CD4-positive, alpha-beta T cell (primary cell): ENCODE measurements at regions not wholly inside any gene's neighbourhood (a gene's known extent, or its start where the extent isn't known, plus 50 kb on each side); places are given as distances from the start of the nearest gene placed in this dataset.

Experiments used
- ATAC-seq: fragments of 200-7000 bp; cut with Tn5 transposase; one replicate; pipeline ENCODE4 v1.10.0; 2022; ENCODE audit warnings: mild to moderate bottlenecking; ENCODE audit not compliant: poor library complexity
- CTCF ChIA-PET: fragments of 350-600 bp; sonication (Branson Sonifier 250); formaldehyde crosslinking; loops from one replicate; lab custom pipeline; 2021; ENCODE audit warnings: antibody characterized with exemption, inconsistent platforms; lab: Charles Lee
- POLR2A ChIA-PET: fragments of 350-600 bp; sonication (Branson Sonifier 250); formaldehyde crosslinking; loops from one replicate; lab custom pipeline; 2021; ENCODE audit warnings: antibody characterized with exemption, inconsistent platforms; lab: Charles Lee
- DNase-seq, 14 experiments: peaks; one replicate each; pipeline ENCODE4 v3.0.0-alpha.2; 2013 to 2020; ENCODE audit warnings: mixed read lengths in 2 of 14
- H3K27ac ChIP-seq, 2 donors: one replicate each; pipeline versions ENCODE4 v1.5.1 to v1.7.0; 2013; ENCODE audit warnings: low read length in 2 of 2, low read depth in 1 of 2, mild to moderate bottlenecking in 1 of 2
- H3K27me3 ChIP-seq, 2 experiments: 1 replicate in 1 of 2; 2 replicates in 1 of 2; pipeline versions ENCODE4 v1.6.1 to v1.7.0; 2013; ENCODE audit warnings: low read length in 2 of 2, control low read depth in 1 of 2, mild to moderate bottlenecking in 1 of 2, moderate library complexity in 1 of 2; ENCODE audit not compliant: insufficient read depth in 2 of 2, control insufficient read depth in 1 of 2
- H3K36me3 ChIP-seq: one replicate; pipeline ENCODE4 v1.6.1; 2013; ENCODE audit warnings: low read length, control low read depth; ENCODE audit not compliant: insufficient read depth
- H3K4me1 ChIP-seq: one replicate; pipeline ENCODE4 v1.6.1; 2013; ENCODE audit warnings: low read length, control low read depth; ENCODE audit not compliant: insufficient read depth
- H3K4me3 ChIP-seq: one replicate; pipeline ENCODE4 v1.5.1; 2013; ENCODE audit warnings: mild to moderate bottlenecking, low read length, moderate library complexity
- H3K9me3 ChIP-seq, 2 experiments: 1 replicate in 1 of 2; 2 replicates in 1 of 2; pipeline versions ENCODE4 v1.6.1 to v1.7.0; 2013; ENCODE audit warnings: low read length in 2 of 2, mild to moderate bottlenecking in 2 of 2, control low read depth in 1 of 2, moderate library complexity in 1 of 2; ENCODE audit not compliant: control insufficient read depth in 1 of 2, insufficient read depth in 1 of 2
- H3K27ac Mint-ChIP-seq: one replicate; pipeline ENCODE4 v1.8.0; 2020; ENCODE audit warnings: mixed read lengths
- H3K27me3 Mint-ChIP-seq: one replicate; pipeline ENCODE4 v1.8.0; 2021; ENCODE audit warnings: mixed read lengths
- H3K36me3 Mint-ChIP-seq: one replicate; pipeline ENCODE4 v1.8.0; 2021; ENCODE audit warnings: low read depth, mixed read lengths
- H3K4me1 Mint-ChIP-seq: one replicate; pipeline ENCODE4 v1.8.0; 2021; ENCODE audit warnings: low read depth, mixed read lengths
- H3K4me3 Mint-ChIP-seq: one replicate; pipeline ENCODE4 v1.8.0; 2020; ENCODE audit warnings: mild to moderate bottlenecking, mixed read lengths
- H3K9me3 Mint-ChIP-seq: one replicate; pipeline ENCODE4 v1.8.0; 2020; ENCODE audit warnings: mixed read lengths
- CTCF ChIP-seq: fragments of 200-600 bp; IDR thresholded peaks from one replicate; pipeline ENCODE4 v1.8.0; 2022; ENCODE audit warnings: antibody characterized with exemption, mild to moderate bottlenecking
- intact Hi-C, 2 experiments: fragments of 100-400 bp; cut with DNase I in 1 of 2; cut with micrococcal nuclease in 1 of 2; formaldehyde crosslinking; loops; one replicate each; pipeline versions ENCODE4 v1.15.1 to v1.9.0; 2023 to 2025; cut with DNase I, micrococcal nuclease

- ChIA-PET POLR2A (no interaction called here), CTCF (no interaction called here)
- Histone ChIP-seq H3K27ac (no peak overlapping the region), H3K9me3 (no peaks in the 10 kb centered on the region), H3K36me3 (no peaks in the 10 kb centered on the region), H3K4me3 (no peak overlapping the region), H3K4me1 (no peaks in the 10 kb centered on the region), H3K27me3 (no peaks in the 10 kb centered on the region)
- ATAC-seq (no peak), DNase-seq (no peak)
- intact Hi-C loops = no loop called here
- H3K27ac Mint-ChIP-seq = no peak overlapping the region
- H3K4me3 Mint-ChIP-seq = no peak overlapping the region
- no peaks in the 10 kb centered on the region for H3K36me3 Mint-ChIP-seq
- no peaks in the 10 kb centered on the region for H3K4me1 Mint-ChIP-seq
- TF ChIP-seq CTCF = no peak
- H3K27me3 Mint-ChIP-seq = no peaks in the 10 kb centered on the region
- H3K9me3 Mint-ChIP-seq = no peaks in the 10 kb centered on the region
Measured at GRCh38 chr1:108016451-108016920, 51.5 kb upstream of the VAV3 start.
